Posterior vena cava (tissue), 2 donors: ENCODE measurements at regions not wholly inside any gene's neighbourhood (a gene's known extent, or its start where the extent isn't known, plus 50 kb on each side); places are given as distances from the start of the nearest gene placed in this dataset.

Experiments
- DNase-seq: peaks from one replicate; pipeline ENCODE4 v3.0.0-alpha.2; 2020; ENCODE audit warnings: low spot score
- intact Hi-C, 2 donors: fragments of 100-400 bp; cut with DNase I; formaldehyde crosslinking; loops; one replicate each; pipeline versions ENCODE4 v1.14.1 to v1.14.2; 2022 to 2023
- donor health status: DM: yes; HTN: yes; CAD: no.
- donor health status: DM: yes; HTN: yes; CAD: no.

DNA sequence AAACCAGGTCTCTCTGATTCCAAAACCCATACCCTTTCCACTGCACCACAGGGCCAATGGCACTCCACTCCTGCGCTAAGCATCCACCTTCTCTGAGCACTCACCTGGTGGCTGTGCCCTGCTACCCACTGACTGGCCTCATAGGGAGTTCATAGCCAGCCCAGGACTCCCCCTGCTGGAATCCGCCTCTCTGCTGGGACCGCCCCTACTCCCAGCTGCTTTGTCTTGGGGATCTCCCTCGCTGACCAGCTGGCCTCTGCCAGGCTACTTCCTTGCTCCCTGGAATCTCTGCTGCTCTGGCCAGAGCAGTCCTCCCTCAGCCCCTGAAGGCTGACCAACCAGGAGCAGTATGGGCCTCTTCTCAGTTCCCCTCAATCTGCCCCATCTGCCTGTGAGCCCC is 129.7 kb downstream of the FAXC start:
- intact Hi-C loops = no loop called here
- no peak for DNase-seq

DNA sequence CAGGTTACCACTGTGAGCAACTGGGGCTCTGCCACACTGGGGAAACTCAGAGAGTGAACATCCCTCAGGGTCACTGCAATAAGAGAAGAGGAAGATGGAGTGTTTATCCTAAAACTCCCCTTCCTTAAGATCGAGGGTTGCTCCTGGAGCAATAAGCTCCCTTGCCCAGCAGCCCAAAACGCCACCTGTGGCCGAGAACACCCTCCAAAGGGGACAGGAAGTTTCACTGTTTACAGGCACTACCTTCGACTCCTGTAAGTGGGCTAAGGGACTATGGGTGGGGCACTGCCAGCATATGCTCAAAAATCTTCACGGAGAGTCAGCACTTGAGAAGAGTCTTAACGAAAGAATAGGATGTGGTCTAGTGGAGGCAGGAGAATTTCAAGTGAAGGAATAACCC is 132.5 kb downstream of the FAXC start:
- intact Hi-C loops = no loop called here
- no peak for DNase-seq

DNA sequence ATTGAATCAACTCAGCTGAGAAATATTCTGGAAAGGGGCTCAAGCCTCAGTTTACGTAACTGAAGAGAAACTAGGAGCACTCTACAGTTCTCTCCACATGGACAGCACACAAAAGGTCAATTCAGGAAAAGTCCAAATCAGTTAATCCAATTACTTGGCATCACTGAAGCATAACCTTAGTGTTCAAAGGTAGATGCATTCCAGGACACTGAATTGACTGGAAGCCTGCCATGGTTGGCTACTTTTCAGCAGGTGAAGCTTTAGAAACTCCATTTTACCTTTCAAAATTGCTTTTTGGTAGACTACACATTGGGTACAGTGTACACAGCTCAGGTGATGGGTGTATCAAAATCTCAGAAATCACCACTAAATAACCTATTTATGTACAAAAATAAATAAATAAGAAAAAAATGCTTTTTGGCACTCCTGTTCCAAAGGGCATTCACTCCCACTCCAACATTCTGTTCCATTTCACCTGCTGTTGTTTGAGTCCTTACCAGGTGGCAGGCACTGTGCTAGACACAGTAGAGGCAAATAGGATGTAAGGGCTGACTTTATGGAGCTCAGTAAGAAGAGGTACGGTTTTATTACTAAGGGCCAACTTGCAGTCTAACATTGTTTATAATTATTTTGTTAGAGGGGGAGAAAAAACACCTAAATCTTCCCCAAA is 153.4 kb downstream of the FAXC start:
- no peak for DNase-seq
- intact Hi-C loops = no loop called here

- no peak for DNase-seq
- intact Hi-C loops = no loop called here
Observed at GRCh38 chr6:99192561-99192960, 156.9 kb downstream of the FAXC start.

GRCh38 chr6:99189823-99190721 is 159.4 kb downstream of the FAXC start:
- intact Hi-C loops = no loop called here
- DNase-seq = no peak

DNA sequence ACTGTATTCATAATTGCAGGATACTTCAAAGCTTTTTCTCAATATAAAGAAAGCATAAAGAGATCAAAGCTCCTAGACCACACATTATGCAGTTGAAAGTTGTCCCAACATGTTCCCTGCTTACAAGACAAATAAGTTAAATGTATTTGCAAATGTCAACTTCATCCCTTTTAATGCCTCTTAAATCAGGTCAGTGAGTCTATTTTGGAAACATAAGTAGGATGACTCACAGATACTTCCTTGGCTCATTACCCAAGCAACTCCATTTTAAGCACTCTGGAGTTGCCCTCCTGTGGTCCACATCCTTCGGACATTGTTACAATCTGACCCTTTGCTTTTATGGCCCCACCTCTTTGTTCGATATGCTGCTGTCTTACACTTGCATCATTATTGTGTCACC is 162.0 kb downstream of the FAXC start:
- intact Hi-C loops = no loop called here
- DNase-seq = no peak

GRCh38 chr6:99186417-99186816 is 163.1 kb downstream of the FAXC start:
- intact Hi-C loops = no loop called here
- no peak for DNase-seq

DNA sequence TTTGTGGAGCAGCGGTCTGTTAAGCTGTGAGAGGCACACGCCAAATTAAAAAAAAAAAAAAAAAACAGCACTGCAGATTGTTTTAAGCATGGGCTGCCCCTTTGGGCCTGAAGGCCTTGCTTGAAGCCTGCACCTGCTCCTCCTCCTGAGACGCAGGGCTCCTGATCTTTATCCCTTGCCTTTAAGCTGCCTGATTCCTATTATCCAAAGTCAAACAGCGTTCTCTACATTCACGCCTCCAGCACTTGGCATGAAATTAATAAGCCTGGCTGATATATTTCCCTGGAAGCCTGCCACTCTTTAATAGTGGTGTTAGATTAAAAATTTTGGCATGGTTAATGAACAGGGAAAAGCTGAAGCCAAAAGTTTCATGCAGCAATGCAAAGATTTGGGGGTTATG is 163.9 kb downstream of the FAXC start:
- intact Hi-C loops = no loop called here
- no peak for DNase-seq

GRCh38 chr6:99184696-99185095 is 164.8 kb downstream of the FAXC start:
- no peak for DNase-seq
- intact Hi-C loops = no loop called here

DNA sequence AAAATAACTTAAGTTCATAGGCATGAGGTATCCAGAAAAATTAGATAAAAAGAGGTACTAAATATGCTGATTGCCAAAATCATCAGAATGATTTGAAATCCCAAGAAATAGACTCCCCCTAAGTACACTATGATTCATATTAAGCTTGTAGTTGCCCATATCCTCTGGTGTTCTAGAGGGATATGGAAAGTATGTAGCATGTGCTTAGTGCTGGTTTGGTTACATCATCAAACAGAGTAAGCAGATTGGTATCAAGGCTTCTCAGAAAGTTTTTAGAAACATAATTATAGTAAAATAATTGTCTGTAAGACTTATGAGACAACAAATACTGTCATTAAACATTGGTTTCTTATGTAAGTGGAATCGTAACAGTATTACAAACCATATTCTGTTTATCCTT is 166.4 kb downstream of the FAXC start:
- no peak for DNase-seq
- intact Hi-C loops = no loop called here

DNA sequence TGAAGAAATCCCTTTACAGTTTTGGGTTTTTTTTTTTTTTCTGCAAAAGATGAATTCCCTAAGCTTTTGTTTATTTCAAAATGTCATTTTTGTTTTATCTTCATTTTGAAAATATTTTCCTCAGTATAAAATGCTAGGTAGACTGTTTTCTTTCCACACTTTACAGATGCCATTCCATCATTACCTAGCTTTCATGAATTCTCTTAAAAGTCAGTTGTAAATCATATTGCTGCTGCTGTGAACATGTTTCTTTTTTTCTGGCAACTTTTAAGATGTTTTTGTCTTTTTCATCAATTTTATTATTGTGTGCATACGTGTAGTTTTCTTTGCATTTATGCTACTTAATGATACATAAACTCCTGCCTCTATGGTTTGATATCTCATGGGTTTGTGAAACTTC is 168.3 kb downstream of the FAXC start:
- no peak for DNase-seq
- intact Hi-C loops = no loop called here

DNA sequence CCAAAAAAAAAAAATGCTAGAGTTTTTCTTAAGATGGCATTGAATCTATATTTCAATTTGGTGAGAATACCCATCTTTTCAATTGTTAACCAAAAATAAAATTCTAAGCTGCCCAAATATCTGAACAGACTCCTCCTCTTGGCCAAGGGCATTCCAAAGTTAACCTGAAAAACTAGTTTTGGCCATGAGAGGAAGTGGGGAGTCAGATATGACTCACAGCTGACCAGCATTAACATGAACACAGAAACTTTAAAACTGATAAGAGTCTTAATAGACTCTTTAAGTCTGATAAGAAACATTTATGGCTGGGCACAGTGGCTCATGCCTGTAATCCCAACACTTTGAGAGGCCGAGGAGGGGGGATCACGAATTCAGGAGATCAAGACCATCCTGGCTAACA is 171.3 kb downstream of the FAXC start:
- DNase-seq = no peak
- intact Hi-C loops = no loop called here

DNA sequence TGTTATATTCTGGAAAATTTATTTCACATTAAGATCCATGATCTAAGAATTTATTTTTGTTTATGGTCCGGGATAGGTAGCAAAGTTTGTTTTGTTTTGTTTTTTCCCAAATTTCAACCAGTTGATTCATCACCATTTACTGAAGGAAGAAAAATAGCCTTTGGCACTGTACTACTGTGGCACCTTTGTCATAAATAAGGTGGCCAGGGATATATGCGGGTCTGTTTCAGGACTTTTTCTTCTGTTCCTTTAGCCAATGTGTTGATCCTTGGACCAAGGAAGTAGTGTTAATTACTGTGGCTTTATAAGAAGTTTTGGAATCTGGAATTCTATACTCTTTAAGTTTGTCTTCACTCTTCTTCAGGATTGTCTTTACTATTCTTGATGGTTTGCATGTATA is 171.7 kb downstream of the FAXC start:
- intact Hi-C loops = no loop called here
- DNase-seq = no peak

DNA sequence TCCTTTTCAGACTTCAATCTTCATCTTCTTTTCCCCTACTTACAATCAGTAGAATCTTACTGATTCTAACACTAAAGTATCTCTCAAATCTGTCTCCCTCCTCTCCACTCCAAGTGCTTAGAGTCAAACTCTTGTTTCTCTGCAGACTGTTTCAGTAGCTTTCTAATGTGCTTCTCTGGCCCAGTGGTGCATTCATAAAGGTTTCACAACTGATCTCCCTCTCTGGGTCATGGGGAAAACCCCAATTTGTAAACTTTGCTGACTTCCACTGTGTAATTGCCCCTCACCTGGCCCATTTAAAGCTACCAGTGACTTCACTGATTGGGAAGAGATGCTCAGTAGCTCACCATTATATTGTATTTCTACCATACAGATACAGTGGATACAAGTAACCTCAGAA is 183.6 kb downstream of the FAXC start:
- no peak for DNase-seq
- intact Hi-C loops = no loop called here

DNA sequence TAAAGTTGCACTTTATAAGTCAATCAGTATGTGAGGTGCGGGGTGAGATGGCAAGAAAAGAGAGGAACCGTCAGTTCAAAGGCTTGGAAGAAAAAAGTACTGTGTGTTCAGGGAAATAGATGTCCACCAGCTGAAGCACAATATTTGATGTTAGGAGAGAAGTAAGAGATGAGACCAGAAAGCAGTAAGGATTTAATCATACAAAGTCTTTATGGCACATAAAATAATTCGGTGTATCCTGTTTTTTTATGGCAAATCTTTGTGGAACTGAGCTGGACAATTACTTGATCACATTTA is 197.2 kb downstream of the FAXC start:
- DNase-seq = no peak
- intact Hi-C loops = no loop called here

DNA sequence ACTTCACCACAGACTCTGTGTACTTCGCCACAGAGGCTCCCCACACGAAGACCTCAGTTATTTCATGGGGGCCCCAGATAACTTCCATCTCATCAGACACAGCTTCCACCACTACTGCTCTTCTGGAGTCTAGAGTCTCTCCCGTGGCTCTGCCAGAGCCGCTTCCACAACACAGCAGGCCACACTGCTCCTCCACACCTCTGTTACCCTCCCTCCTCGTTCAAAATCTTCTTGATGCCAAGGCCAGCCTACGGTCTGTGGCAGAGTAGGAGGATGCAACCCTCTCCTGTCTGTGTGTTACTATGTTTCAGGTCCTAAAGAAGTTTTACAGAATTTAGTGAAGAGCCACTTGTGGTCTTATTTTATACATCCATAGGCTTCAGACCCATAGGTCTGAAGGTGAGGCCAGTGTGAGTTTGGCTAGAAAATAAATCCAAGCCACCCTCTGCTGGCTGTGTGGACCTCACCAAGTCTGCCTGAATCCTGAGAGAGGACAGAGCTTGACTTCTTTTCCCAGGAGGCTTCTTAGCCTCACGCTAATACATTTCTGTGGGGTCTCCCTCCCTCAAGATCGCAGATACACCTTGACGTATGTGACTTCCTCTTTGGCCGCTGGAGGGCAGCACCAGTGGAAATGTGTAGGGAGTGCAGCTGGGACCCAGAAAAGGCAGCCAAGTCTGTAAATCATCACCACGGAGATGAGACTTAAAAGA is 197.7 kb downstream of the FAXC start:
- intact Hi-C loops = no loop called here
- DNase-seq = no peak

GRCh38 chr6:99148761-99149160 is 200.7 kb downstream of the FAXC start:
- intact Hi-C loops = loop anchor here in 1 of 2 donors (10.0 kb wide), 1 partner anchor 164 kb away; no protein-coding TSS in a partner anchor

GRCh38 chr6:99148111-99148510 is 200.4 kb upstream of the FBXL4 start:
- no peak for DNase-seq
- intact Hi-C loops = loop anchor here in 1 of 2 donors (10.0 kb wide), 1 partner anchor 163 kb away; no protein-coding TSS in a partner anchor

More at GRCh38 chr6:99148761-99149160, 200.7 kb downstream of the FAXC start:
- DNase-seq = no peak

GRCh38 chr6:99147206-99147605 is 199.5 kb upstream of the FBXL4 start:
- intact Hi-C loops = loop anchor here in 1 of 2 donors (10.0 kb wide), 1 partner anchor 162 kb away; no protein-coding TSS in a partner anchor
- no peak for DNase-seq

- intact Hi-C loops = loop anchor here in 1 of 2 donors (10.0 kb wide), 1 partner anchor 162 kb away; no protein-coding TSS in a partner anchor
- DNase-seq = no peak
Observed at GRCh38 chr6:99146711-99147110, 199.0 kb upstream of the FBXL4 start.
